Glomerular visceral epithelial cell (primary cell): ENCODE measurements at regions not wholly inside any gene's neighbourhood (a gene's known extent, or its start where the extent isn't known, plus 50 kb on each side); places are given as distances from the start of the nearest gene placed in this dataset.
A peak's percentile ranks its signal among the peaks of the same experiment; 100 is the strongest.

Source experiments
- DNase-seq: peaks from one replicate; pipeline ENCODE4 v3.0.0-alpha.2; 2016; ENCODE audit errors: extremely low spot score

GRCh38 chr2:64369706-64370105 is 84.3 kb upstream of the LGALSL start:
- no peak for DNase-seq

- no peak for DNase-seq
These were observed 82.2 kb upstream of the LGALSL start for GRCh38 chr2:64371727-64372126.

GRCh38 chr2:64374686-64375085 is 79.3 kb upstream of the LGALSL start:
- DNase-seq: peak; percentile 30

GRCh38 chr2:64376926-64377325 is 77.0 kb upstream of the LGALSL start:
- no peak for DNase-seq

- DNase-seq: no peak
These were observed 74.8 kb upstream of the LGALSL start for GRCh38 chr2:64379186-64379585.

- DNase-seq: no peak
These were observed 73.0 kb upstream of the LGALSL start for GRCh38 chr2:64380853-64381527.

GRCh38 chr2:64383016-64383591 is 70.9 kb upstream of the LGALSL start:
- no peak for DNase-seq

- DNase-seq: no peak
These were observed 70.1 kb upstream of the LGALSL start for GRCh38 chr2:64383881-64384280.

- no peak for DNase-seq
These were observed 67.3 kb upstream of the LGALSL start for GRCh38 chr2:64386676-64387075.

- no peak for DNase-seq
These were observed 63.4 kb upstream of the LGALSL start for GRCh38 chr2:64390586-64390985.

- DNase-seq: no peak
These were observed 62.5 kb upstream of the LGALSL start for GRCh38 chr2:64391424-64391823.

- DNase-seq: no peak
These were observed 62.0 kb upstream of the LGALSL start for GRCh38 chr2:64391940-64392339.

GRCh38 chr2:64392529-64392928 is 61.4 kb upstream of the LGALSL start:
- no peak for DNase-seq

GRCh38 chr2:64393383-64394010 is 60.5 kb upstream of the LGALSL start:
- DNase-seq: no peak

GRCh38 chr2:64394153-64394552 is 59.8 kb upstream of the LGALSL start:
- DNase-seq: no peak

- no peak for DNase-seq
These were observed 58.0 kb upstream of the LGALSL start for GRCh38 chr2:64396001-64396400.

GRCh38 chr2:64396551-64396950 is 57.4 kb upstream of the LGALSL start:
- no peak for DNase-seq

- no peak for DNase-seq
These were observed 55.3 kb upstream of the LGALSL start for GRCh38 chr2:64398516-64399129.

GRCh38 chr2:64399521-64399920 is 54.4 kb upstream of the LGALSL start:
- no peak for DNase-seq

- DNase-seq: no peak
These were observed 53.7 kb upstream of the LGALSL start for GRCh38 chr2:64400105-64400728.

- no peak for DNase-seq
These were observed 53.0 kb upstream of the LGALSL start for GRCh38 chr2:64400733-64401528.

GRCh38 chr2:64401529-64401880 is 52.5 kb upstream of the LGALSL start:
- DNase-seq: no peak
